Fibroblast of the aortic adventitia (primary cell): ENCODE measurements at regions not wholly inside any gene's neighbourhood (a gene's known extent, or its start where the extent isn't known, plus 50 kb on each side); places are given as distances from the start of the nearest gene placed in this dataset.
"Not testable (repeated sequence)": the region's sequence is repeated elsewhere in the genome, so short reads cannot be mapped to it uniquely, and the experiment has no call there.

Experiments used
- DNase-seq: peaks from one replicate; pipeline ENCODE4 v3.0.0-alpha.2; 2010; ENCODE audit warnings: low read depth
- H3K4me3 ChIP-seq: 2 replicates; pipeline ENCODE4 v1.5.1; 2011; ENCODE audit warnings: low read depth, mild to moderate bottlenecking, control low read depth, low read length, moderate library complexity
- small RNA-seq: library from RNA; depleted of rRNA; stranded (forward); fragments of <200 nt; gene quantifications from one replicate; pipeline ENCODE3, GENCODE V24; 2012

DNA sequence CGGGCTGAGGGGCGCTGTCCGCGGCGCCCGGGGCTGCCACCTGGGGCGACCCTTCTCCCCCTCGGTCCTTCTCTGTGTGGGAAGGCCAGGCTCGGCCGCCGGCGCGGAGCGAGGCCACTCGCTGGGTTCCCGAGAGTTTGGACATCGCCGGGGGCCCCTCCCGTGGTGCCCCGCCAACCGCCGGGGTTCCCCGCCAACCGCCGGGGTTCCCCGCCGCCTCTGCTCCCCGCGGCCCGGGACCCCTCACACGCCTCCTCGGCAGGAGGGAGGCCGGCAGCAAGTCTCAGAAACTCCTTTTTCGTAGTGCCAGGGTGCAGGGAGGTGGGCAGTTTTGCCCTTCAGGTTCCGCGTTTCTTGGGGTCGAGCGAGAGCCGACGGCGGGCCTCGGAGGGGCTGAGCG lies 83.9 kb upstream of the NBPF19 start:
- not testable (repeated sequence) for DNase-seq
- peak overlapping the region; percentile 61 for H3K4me3 ChIP-seq

GRCh38 chr1:149395802-149396201 lies 79.0 kb upstream of the NBPF19 start:
- not testable (repeated sequence) for H3K4me3 ChIP-seq, DNase-seq

DNA sequence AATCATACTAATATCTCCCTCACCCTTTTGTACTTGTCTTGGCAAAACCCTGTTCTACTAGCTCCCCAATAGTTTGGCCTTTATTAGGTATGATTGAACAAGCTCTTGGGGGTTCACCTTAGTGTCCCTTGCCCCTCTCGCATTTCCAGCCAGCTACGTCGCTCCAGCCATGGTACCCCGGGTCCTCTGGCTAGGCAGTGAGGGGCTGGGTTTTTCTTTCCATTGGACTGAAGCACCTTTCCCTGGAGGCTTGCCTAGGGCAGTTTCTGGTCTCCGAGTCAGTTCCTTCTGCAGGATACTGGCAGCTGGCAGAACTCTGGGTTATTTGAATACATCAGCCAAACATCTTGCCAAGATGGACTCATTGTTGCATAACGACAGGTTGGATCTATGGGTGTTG lies 76.3 kb upstream of the NBPF19 start:
- not testable (repeated sequence) for DNase-seq, H3K4me3 ChIP-seq

DNA sequence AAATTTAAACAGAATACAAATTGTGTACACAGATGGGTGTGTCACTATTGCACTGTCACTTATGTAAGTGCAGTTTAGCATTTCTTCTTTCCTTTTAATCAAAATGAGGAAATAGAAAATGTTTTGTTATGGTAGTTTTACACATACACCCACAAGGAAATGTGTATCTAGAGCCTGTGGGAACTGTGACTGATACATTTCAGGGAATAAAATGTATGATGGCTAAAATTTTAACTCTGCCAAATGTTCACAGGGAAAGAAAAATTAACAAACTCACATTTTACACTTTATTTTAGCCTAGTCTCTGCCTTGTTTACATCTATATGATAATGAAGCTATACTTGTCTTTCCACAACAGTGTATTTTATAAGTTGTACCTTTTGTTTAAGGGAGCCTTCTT lies 66.4 kb upstream of the NBPF19 start:
- H3K4me3 ChIP-seq, DNase-seq: not testable (repeated sequence)

- H3K4me3 ChIP-seq, DNase-seq: not testable (repeated sequence)
Measured at GRCh38 chr1:149415373-149415772, 59.5 kb upstream of the NBPF19 start.

DNA sequence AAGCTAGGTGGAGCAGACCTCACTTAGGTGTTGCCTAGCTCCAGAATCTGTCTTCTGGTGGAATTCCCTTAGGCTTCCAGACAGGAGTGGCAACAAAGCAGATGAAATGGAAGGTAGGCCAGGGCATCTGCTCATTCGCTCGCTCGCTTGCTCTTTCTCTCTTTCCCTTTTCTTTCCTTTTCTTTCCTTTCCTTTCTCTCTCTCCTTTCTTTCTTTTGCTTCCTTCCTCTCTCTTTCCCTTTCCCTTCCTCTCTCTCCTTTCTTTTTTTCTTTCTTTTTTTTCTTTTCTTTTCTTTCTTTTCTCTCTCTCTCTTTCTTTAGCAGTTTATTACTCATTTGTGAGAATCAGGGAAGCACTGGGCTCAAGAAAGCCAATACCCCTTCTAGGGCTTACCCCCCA lies 56.1 kb upstream of the NBPF19 start:
- not testable (repeated sequence) for H3K4me3 ChIP-seq, DNase-seq

DNA sequence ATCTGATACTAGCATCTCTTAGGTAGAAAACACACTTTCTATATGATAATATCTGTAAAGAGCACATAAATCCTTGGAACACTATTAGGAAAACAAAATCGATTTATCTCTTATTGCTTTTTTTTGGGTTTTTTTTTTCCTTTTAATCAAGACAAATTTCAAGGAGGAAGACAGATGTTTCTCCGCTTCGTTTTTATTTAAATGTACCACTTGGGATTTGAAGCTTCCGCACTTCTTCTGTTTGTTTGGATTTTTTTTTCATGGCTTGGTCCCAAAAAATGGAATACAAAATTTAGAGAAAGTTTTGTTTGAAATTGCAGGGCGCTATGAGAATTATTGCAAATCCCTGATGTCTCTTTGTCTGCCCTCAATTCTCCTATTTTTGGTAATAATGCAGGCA lies 51.7 kb upstream of the NBPF19 start:
- H3K4me3 ChIP-seq: not testable (repeated sequence)
- peak; percentile 4 for DNase-seq

Small RNAs in the stretch of these regions (small RNA-seq; reads per million reads assigned to genes)
- gene RF00100 (644 reads per million, percentile 99 among the genes with 10 or more reads in this experiment), gene RNU1-59P (2.4 reads per million, percentile 74 among the genes with 10 or more reads in this experiment)
